H1 (cell line): ENCODE measurements at regions not wholly inside any gene's neighbourhood (a gene's known extent, or its start where the extent isn't known, plus 50 kb on each side); places are given as distances from the start of the nearest gene placed in this dataset.

Source experiments
- CTCF ChIA-PET: fragments of 300-600 bp; sonication (Branson Sonifier 250); formaldehyde crosslinking; loops from one replicate; lab custom pipeline; 2021; ENCODE audit not compliant: partially characterized antibody; lab: Charles Lee
- POLR2A ChIA-PET: fragments of 300-600 bp; sonication (Branson Sonifier 250); formaldehyde crosslinking; loops from one replicate; lab custom pipeline; 2021; ENCODE audit warnings: inconsistent platforms; ENCODE audit not compliant: partially characterized antibody; lab: Charles Lee
- DNase-seq, 2 experiments: peaks; one replicate each; pipeline versions ENCODE4 v3.0.0 to v3.0.0-alpha.2; 2010 to 2022; ENCODE audit warnings: low spot score in 2 of 2, low read depth in 1 of 2, mixed read lengths in 1 of 2
- FAIRE-seq: peaks from 2 replicates; lab custom pipeline; 2011; peaks lifted over from hg19 to GRCh38; lab: Jason Lieb, UNC
- H2AFZ ChIP-seq: 2 replicates; pipeline ENCODE4 v1.8.1; 2012; ENCODE audit warnings: low read length, inconsistent platforms
- H2AK5ac ChIP-seq: 2 replicates; pipeline ENCODE4 v1.6.1; 2013; ENCODE audit warnings: low read depth, low read length
- H2BK120ac ChIP-seq: replicated peaks from 2 replicates; pipeline ENCODE3; 2013; ENCODE audit warnings: low read depth, low read length, inconsistent platforms
- H2BK12ac ChIP-seq: 2 replicates; pipeline ENCODE4 v1.6.1; 2013; ENCODE audit warnings: low read depth, low read length
- H2BK15ac ChIP-seq: 2 replicates; pipeline ENCODE4 v1.6.1; 2013; ENCODE audit warnings: low read length
- H2BK20ac ChIP-seq: 2 replicates; pipeline ENCODE4 v1.6.1; 2013; ENCODE audit warnings: low read length
- H2BK5ac ChIP-seq: 2 replicates; pipeline ENCODE4 v1.6.1; 2013; ENCODE audit warnings: low read depth, low read length
- H3K14ac ChIP-seq: 2 replicates; pipeline ENCODE4 v1.6.1; 2013; ENCODE audit warnings: inconsistent platforms; ENCODE audit not compliant: insufficient read length
- H3K18ac ChIP-seq: 2 replicates; pipeline ENCODE4 v1.6.1; 2013; ENCODE audit warnings: low read length; ENCODE audit errors: extremely low read depth
- H3K23ac ChIP-seq: 2 replicates; pipeline ENCODE4 v1.6.1; 2013; ENCODE audit warnings: inconsistent platforms; ENCODE audit not compliant: insufficient read length
- H3K23me2 ChIP-seq: 2 replicates; pipeline ENCODE4 v1.6.1; 2013; ENCODE audit warnings: low read depth, low read length
- H3K27ac ChIP-seq: 2 replicates; pipeline ENCODE4 v1.6.1; 2011; ENCODE audit warnings: low read depth, low read length, inconsistent platforms
- H3K27me3 ChIP-seq, 4 experiments: replicated peaks in 1 of 4; 1 replicate in 1 of 4; 2 replicates in 3 of 4; pipeline versions ENCODE4 v1.6.1 to v1.8.1; 2011 to 2013; ENCODE audit warnings: low read length in 3 of 4, mild to moderate bottlenecking in 3 of 4, inconsistent platforms in 2 of 4, mixed read lengths in 2 of 4, moderate library complexity in 1 of 4; ENCODE audit not compliant: control insufficient read depth in 3 of 4, insufficient read depth in 3 of 4; ENCODE audit errors: extremely low read depth in 1 of 4
- H3K36me3 ChIP-seq, 4 experiments: 2 replicates each; pipeline versions ENCODE4 v1.6.1 to v1.8.1; 2011 to 2013; ENCODE audit warnings: mild to moderate bottlenecking in 4 of 4, low read length in 3 of 4, moderate library complexity in 2 of 4, control low read depth in 1 of 4, inconsistent platforms in 1 of 4; ENCODE audit not compliant: insufficient read depth in 4 of 4, control insufficient read depth in 2 of 4
- H3K4ac ChIP-seq: replicated peaks from 2 replicates; pipeline ENCODE3; 2013; ENCODE audit warnings: low read length, low read depth, mixed read lengths, inconsistent platforms; ENCODE audit not compliant: insufficient read length
- H3K4me1 ChIP-seq, 4 experiments: replicated peaks in 1 of 4; 1 replicate in 1 of 4; 2 replicates in 3 of 4; pipeline versions ENCODE4 v1.6.1 to v1.8.1; 2011 to 2013; ENCODE audit warnings: low read length in 3 of 4, inconsistent platforms in 2 of 4, mixed read lengths in 1 of 4; ENCODE audit not compliant: insufficient read depth in 4 of 4, control insufficient read depth in 3 of 4
- H3K4me2 ChIP-seq, 2 experiments: 2 replicates each; pipeline versions ENCODE4 v1.6.1 to v1.8.1; 2011 to 2013; ENCODE audit warnings: low read depth in 2 of 2, low read length in 2 of 2, control low read depth in 1 of 2, inconsistent platforms in 1 of 2, mild to moderate bottlenecking in 1 of 2; ENCODE audit not compliant: insufficient read depth in 1 of 2
- H3K4me3 ChIP-seq, 4 experiments: fragments of 200-600, 300-600 bp in 1 of 4; sonication (generic), shearing (Covaris generic), sonication (Bioruptor Twin) in 1 of 4; 2 replicates each; pipeline versions ENCODE4 v1.5.1 to v1.8.1; 2011 to 2016; ENCODE audit warnings: low read length in 4 of 4, low read depth in 3 of 4, control low read depth in 2 of 4, inconsistent platforms in 2 of 4, mild to moderate bottlenecking in 2 of 4, mixed read lengths in 1 of 4, moderate library complexity in 1 of 4; ENCODE audit not compliant: insufficient read depth in 2 of 4; ENCODE audit errors: extremely low read depth in 1 of 4
- H3K56ac ChIP-seq: replicated peaks from 2 replicates; pipeline ENCODE3; 2013; ENCODE audit warnings: low read depth, mild to moderate bottlenecking, mixed read lengths, low read length, inconsistent platforms; ENCODE audit not compliant: insufficient read length
- H3K79me1 ChIP-seq: 2 replicates; pipeline ENCODE4 v1.6.1; 2013; ENCODE audit warnings: low read depth, low read length, control low read depth
- H3K79me2 ChIP-seq, 2 experiments: 2 replicates each; pipeline versions ENCODE4 v1.6.1 to v1.8.1; 2012 to 2013; ENCODE audit warnings: low read length in 2 of 2, mild to moderate bottlenecking in 2 of 2, inconsistent platforms in 1 of 2; ENCODE audit not compliant: insufficient read depth in 2 of 2, control insufficient read depth in 1 of 2
- H3K9ac ChIP-seq, 4 experiments: replicated peaks in 1 of 4; 1 replicate in 1 of 4; 2 replicates in 3 of 4; pipeline versions ENCODE4 v1.6.1 to v1.8.1; 2011 to 2013; ENCODE audit warnings: low read depth in 3 of 4, low read length in 3 of 4, control low read depth in 2 of 4, mild to moderate bottlenecking in 2 of 4, moderate library complexity in 2 of 4, inconsistent platforms in 1 of 4; ENCODE audit errors: extremely low read depth in 1 of 4
- H3K9me3 ChIP-seq, 2 experiments: 2 replicates each; pipeline versions ENCODE4 v1.6.1 to v1.8.1; 2012 to 2013; ENCODE audit warnings: mild to moderate bottlenecking in 2 of 2, moderate library complexity in 2 of 2, control low read depth in 1 of 2, inconsistent platforms in 1 of 2, low read depth in 1 of 2, low read length in 1 of 2, mixed read lengths in 1 of 2; ENCODE audit not compliant: insufficient read depth in 2 of 2
- H4K20me1 ChIP-seq, 2 experiments: replicated peaks in 1 of 2; 2 replicates each; pipeline versions ENCODE3 to v1.8.1; 2011 to 2013; ENCODE audit warnings: inconsistent platforms in 2 of 2, low read length in 2 of 2, mild to moderate bottlenecking in 1 of 2; ENCODE audit not compliant: insufficient read depth in 2 of 2, control insufficient read depth in 1 of 2
- H4K5ac ChIP-seq: 2 replicates; pipeline ENCODE4 v1.6.1; 2013; ENCODE audit warnings: low read length, low read depth, mixed read lengths, inconsistent platforms; ENCODE audit not compliant: insufficient read length
- H4K8ac ChIP-seq: 2 replicates; pipeline ENCODE4 v1.8.0; 2013; ENCODE audit warnings: mild to moderate bottlenecking, moderate library complexity, low read length, inconsistent platforms; ENCODE audit not compliant: insufficient read depth; ENCODE audit errors: extremely low read depth
- H4K91ac ChIP-seq: replicated peaks from 2 replicates; pipeline ENCODE3; 2013; ENCODE audit warnings: low read length, mixed read lengths, inconsistent platforms; ENCODE audit not compliant: insufficient read length
- ATF2 ChIP-seq: IDR thresholded peaks from 2 replicates; pipeline ENCODE4 v1.6.1; 2012; ENCODE audit warnings: low read length, inconsistent platforms
- ATF3 ChIP-seq: IDR thresholded peaks from 2 replicates; pipeline ENCODE4 v1.6.1; 2011; ENCODE audit warnings: low read depth, mild to moderate bottlenecking, low read length; ENCODE audit not compliant: insufficient read depth
- CBX5 ChIP-seq: fragments of 300-800, 300-1000 bp; sonication (generic); IDR thresholded peaks from 2 replicates; pipeline ENCODE4 v1.7.1; 2016; ENCODE audit warnings: antibody characterized with exemption, low read length, low read depth
- CHD2 ChIP-seq: IDR thresholded peaks from 2 replicates; pipeline ENCODE4 v1.6.1; 2012; ENCODE audit warnings: low read length, improper control_type of control experiment
- CTCF ChIP-seq, 3 experiments: IDR thresholded peaks; 1 replicate in 2 of 3; 2 replicates in 1 of 3; pipeline versions ENCODE4 v1.5.1 to v1.6.1; 2011; ENCODE audit warnings: low read length in 3 of 3, mild to moderate bottlenecking in 3 of 3, inconsistent platforms in 2 of 3, low read depth in 1 of 3, moderate library complexity in 1 of 3; ENCODE audit not compliant: insufficient read depth in 1 of 3; ENCODE audit errors: control extremely low read depth in 1 of 3
- HDAC2 ChIP-seq, 2 experiments: fragments of 300-600 bp in 1 of 2; sonication (generic) in 1 of 2; IDR thresholded peaks; 2 replicates each; pipeline ENCODE4 v1.6.1; 2011 to 2012; ENCODE audit warnings: low read depth in 2 of 2, low read length in 2 of 2, mild to moderate bottlenecking in 2 of 2, moderate library complexity in 2 of 2, borderline replicate concordance in 1 of 2, inconsistent platforms in 1 of 2
- HDAC6 ChIP-seq: IDR thresholded peaks from one replicate; pipeline ENCODE4 v1.7.1; 2012; ENCODE audit warnings: low read depth, mild to moderate bottlenecking, inconsistent platforms, low read length, moderate library complexity
- POLR2A ChIP-seq, 2 experiments: IDR thresholded peaks; 1 replicate in 1 of 2; 2 replicates in 1 of 2; pipeline ENCODE4 v1.6.1; 2011; ENCODE audit warnings: low read depth in 2 of 2, low read length in 2 of 2, mild to moderate bottlenecking in 2 of 2; ENCODE audit errors: control extremely low read depth in 1 of 2
- RAD21 ChIP-seq, 2 experiments: IDR thresholded peaks in 1 of 2; conservative IDR thresholded peaks in 1 of 2; 2 replicates each; pipeline ENCODE4 v1.6.1; 2011; ENCODE audit warnings: low read depth in 2 of 2, low read length in 2 of 2, improper control_type of control experiment in 1 of 2, inconsistent platforms in 1 of 2, mild to moderate bottlenecking in 1 of 2, moderate library complexity in 1 of 2
- TAF1 ChIP-seq: IDR thresholded peaks from 2 replicates; pipeline ENCODE4 v1.6.1; 2011; ENCODE audit warnings: mild to moderate bottlenecking, low read depth, low read length
- WGBS, 2 experiments: shearing (Covaris generic) in 1 of 2; methylation state at CpG; one replicate each; pipeline versions ENCODE4 v1.1.6 to v1.1.7; 2013 to 2015; ENCODE audit warnings: low lambda C conversion rate in 2 of 2, mixed read lengths in 2 of 2, inconsistent platforms in 1 of 2, low coverage in 1 of 2, missing lambda C conversion rate in 1 of 2; ENCODE audit not compliant: insufficient replicate concordance in 2 of 2, insufficient coverage in 1 of 2, insufficient read length in 1 of 2; ENCODE audit errors: extremely low coverage in 1 of 2, missing lambda C conversion rate in 1 of 2; 5-methylcytosine and 5-hydroxymethylcytosine counted together

- no peaks in the 10 kb centered on the region for H3K4me1 ChIP-seq
- H2AK5ac ChIP-seq = no peak overlapping the region
- no peak overlapping the region for H2BK5ac ChIP-seq
- no peak overlapping the region for H3K9ac ChIP-seq
- H2BK15ac ChIP-seq = no peak overlapping the region
- H4K5ac ChIP-seq = no peak overlapping the region
- H3K9me3 ChIP-seq = peaks cover 57 to 69% of the 10 kb centered on the region in 2 experiments
- ChIA-PET POLR2A (no interaction called here), CTCF (no interaction called here)
- H3K56ac ChIP-seq = no peak overlapping the region
- no peaks in the 10 kb centered on the region for H3K36me3 ChIP-seq
- no peak overlapping the region for H3K18ac ChIP-seq
- no peak overlapping the region for H4K8ac ChIP-seq
- no peak overlapping the region for H3K23ac ChIP-seq
- H3K27ac ChIP-seq = no peak overlapping the region
- DNase-seq (no peak), FAIRE-seq (no peak)
- 75% methylated on average over 1 of the region's 1 CpG; no CpG with 5 or more reads in 1 of the 2 experiments for WGBS, 2 experiments
- no peak overlapping the region for H3K4me3 ChIP-seq
- no peaks in the 10 kb centered on the region for H3K27me3 ChIP-seq
- no peak overlapping the region for H2BK120ac ChIP-seq
- no peaks in the 10 kb centered on the region for H3K79me1 ChIP-seq
- H3K79me2 ChIP-seq = no peaks in the 10 kb centered on the region
- H3K23me2 ChIP-seq = no peaks in the 10 kb centered on the region
- no peaks in the 10 kb centered on the region for H4K20me1 ChIP-seq
- H3K4me2 ChIP-seq = no peak overlapping the region
- no peak overlapping the region for H3K4ac ChIP-seq
- no peak overlapping the region for H2AFZ ChIP-seq
- H2BK20ac ChIP-seq = no peak overlapping the region
- H2BK12ac ChIP-seq = no peak overlapping the region
- no peak overlapping the region for H3K14ac ChIP-seq
- H4K91ac ChIP-seq = no peak overlapping the region
- TF ChIP-seq POLR2A (IDR thresholded peaks at IDR 0.05; ENCODE audit: control extremely low read depth in 1 of 2, low read depth in 2 of 2, low read length in 2 of 2) (no peak), TAF1 (no peak), HDAC6 (no peak), RAD21 (IDR thresholded peaks at IDR 0.05 in 1 of 2, conservative IDR thresholded peaks at IDR 0.05 in 1 of 2; ENCODE audit: low read depth in 2 of 2, low read length in 2 of 2) (no peak), CHD2 (no peak), HDAC2 (IDR thresholded peaks at IDR 0.05; ENCODE audit: borderline replicate concordance in 1 of 2, low read depth in 2 of 2, low read length in 2 of 2) (no peak), ATF3 (no peak), CBX5 (no peak), CTCF (IDR thresholded peaks at IDR 0.05; ENCODE audit: control extremely low read depth in 1 of 3, insufficient read depth in 1 of 3, low read depth in 1 of 3, low read length in 3 of 3) (no peak), ATF2 (no peak)
Observed at GRCh38 chr19:23541991-23542390, 145.0 kb downstream of the ZNF675 start.
